HCT116 (cell line): ENCODE measurements at regions not wholly inside any gene's neighbourhood (a gene's known extent, or its start where the extent isn't known, plus 50 kb on each side); places are given as distances from the start of the nearest gene placed in this dataset.

Experiments
- ATAC-seq: fragments of 200-7000 bp; cut with Tn5 transposase; 2 replicates; pipeline ENCODE4 v1.9.1; 2020; ENCODE audit warnings: mild to moderate bottlenecking, moderate library complexity
- BruUV-seq: library from RNA; stranded (reverse); fragments of 400-500 nt; replicated peaks from 2 replicates; lab custom pipeline; 2021; lab: Mats Ljungman, UMichigan
- CTCF ChIA-PET: fragments of 300-600 bp; sonication (Branson Sonifier 250); formaldehyde crosslinking; loops from one replicate; lab custom pipeline; 2021; ENCODE audit warnings: antibody characterized with exemption; lab: Charles Lee
- POLR2A ChIA-PET: fragments of 300-600, 350-600 bp; sonication (Branson Sonifier 250); formaldehyde crosslinking; loops from one replicate; lab custom pipeline; 2021; ENCODE audit warnings: antibody characterized with exemption; lab: Charles Lee
- RAD21 ChIA-PET, 2 experiments: fragments of 300-600 bp; sonication (Branson Sonifier 250); formaldehyde crosslinking; loops; one replicate each; lab custom pipeline; 2023; ENCODE audit warnings: low total read pairs in 2 of 2; ENCODE audit not compliant: uncharacterized antibody in 2 of 2, unreplicated experiment in 2 of 2, low non-redundant PET in 1 of 2; lab: Charles Lee
- DNase-seq: peaks from one replicate; pipeline ENCODE4 v3.0.0-alpha.2; 2010; ENCODE audit warnings: low read depth, low spot score
- H2AFZ ChIP-seq: fragments of 200-600 bp; shearing (Covaris generic), sonication (generic); 2 replicates; pipeline ENCODE4 v1.6.1; 2017; ENCODE audit warnings: low read depth, mixed run types, mixed read lengths, antibody characterized with exemption, low read length; ENCODE audit not compliant: poor library complexity, severe bottlenecking
- H3K27ac ChIP-seq: 2 replicates; pipeline ENCODE4 v1.5.1; 2012; ENCODE audit warnings: low read depth, low read length
- H3K27me3 ChIP-seq: fragments of 200-600 bp; sonication (generic); 2 replicates; pipeline ENCODE4 v1.6.1; 2016; ENCODE audit warnings: mixed run types, low read length, mixed read lengths; ENCODE audit not compliant: insufficient read depth
- H3K36me3 ChIP-seq, 2 experiments: fragments of 200-500 bp in 1 of 2; fragments of 200-600 bp in 1 of 2; sonication (Bioruptor generic) in 1 of 2; sonication (generic) in 1 of 2; 2 replicates each; pipeline versions ENCODE4 v1.5.1 to v1.6.1; 2014 to 2016; ENCODE audit warnings: low read length in 2 of 2, inconsistent platforms in 1 of 2, mixed read lengths in 1 of 2, mixed run types in 1 of 2; ENCODE audit not compliant: insufficient read depth in 2 of 2, control insufficient read depth in 1 of 2
- H3K4me1 ChIP-seq, 2 experiments: fragments of 200-600 bp in 1 of 2; sonication (generic) in 1 of 2; 2 replicates each; pipeline versions ENCODE4 v1.5.1 to v1.6.1; 2012 to 2017; ENCODE audit warnings: low read length in 2 of 2, inconsistent platforms in 1 of 2, mild to moderate bottlenecking in 1 of 2, mixed read lengths in 1 of 2, mixed run types in 1 of 2, moderate library complexity in 1 of 2; ENCODE audit not compliant: insufficient read depth in 2 of 2, control insufficient read depth in 1 of 2
- H3K4me2 ChIP-seq: fragments of 200-600 bp; sonication (generic); 2 replicates; pipeline ENCODE4 v1.6.1; 2017; ENCODE audit warnings: mixed run types, low read length, mixed read lengths
- H3K4me3 ChIP-seq, 2 experiments: fragments of 200-600 bp in 1 of 2; sonication (generic) in 1 of 2; replicated peaks in 1 of 2; 2 replicates each; pipeline ENCODE4 v1.5.1; 2011 to 2016; ENCODE audit warnings: low read length in 2 of 2, control low read depth in 1 of 2, low read depth in 1 of 2, mild to moderate bottlenecking in 1 of 2, mixed read lengths in 1 of 2, mixed run types in 1 of 2
- H3K79me2 ChIP-seq: fragments of 200-600 bp; sonication (generic); 2 replicates; pipeline ENCODE4 v1.6.1; 2017; ENCODE audit warnings: mild to moderate bottlenecking, mixed run types, low read length, moderate library complexity, mixed read lengths; ENCODE audit not compliant: insufficient read depth
- H3K9ac ChIP-seq: fragments of 200-600 bp; sonication (generic); 2 replicates; pipeline ENCODE4 v1.6.1; 2016; ENCODE audit warnings: low read length, mixed read lengths
- H3K9me2 ChIP-seq: fragments of 200-600 bp; sonication (generic), shearing (Covaris generic); 2 replicates; pipeline ENCODE4 v1.6.1; 2017; ENCODE audit warnings: mixed run types, mild to moderate bottlenecking, moderate library complexity; ENCODE audit not compliant: insufficient read depth
- H3K9me3 ChIP-seq, 2 experiments: fragments of 200-500 bp in 1 of 2; fragments of 200-600 bp in 1 of 2; sonication (Bioruptor generic) in 1 of 2; sonication (generic) in 1 of 2; 2 replicates each; pipeline ENCODE4 v1.6.1; 2014 to 2017; ENCODE audit warnings: low read length in 2 of 2, mixed read lengths in 2 of 2, inconsistent platforms in 1 of 2, low read depth in 1 of 2, mild to moderate bottlenecking in 1 of 2, mixed run types in 1 of 2, moderate library complexity in 1 of 2; ENCODE audit not compliant: control insufficient read depth in 1 of 2, insufficient read depth in 1 of 2
- H4K20me1 ChIP-seq: fragments of 200-600 bp; sonication (generic), shearing (Covaris generic); 2 replicates; pipeline ENCODE4 v1.6.1; 2017; ENCODE audit warnings: mixed run types, mild to moderate bottlenecking, moderate library complexity; ENCODE audit not compliant: insufficient read depth
- ATF3 ChIP-seq: IDR thresholded peaks from 2 replicates; pipeline ENCODE4 v1.6.1; 2012
- EGR1 ChIP-seq: IDR thresholded peaks from 2 replicates; pipeline ENCODE4 v1.6.1; 2012; ENCODE audit warnings: low read depth
- ELF1 ChIP-seq: IDR thresholded peaks from 2 replicates; pipeline ENCODE4 v1.6.1; 2012; ENCODE audit warnings: low read depth, borderline replicate concordance
- EZH2 ChIP-seq: fragments of 200-600 bp; sonication (generic); IDR thresholded peaks from 2 replicates; pipeline ENCODE4 v1.6.1; 2017; ENCODE audit warnings: antibody characterized with exemption, mixed run types
- FOSL1 ChIP-seq: IDR thresholded peaks from 2 replicates; pipeline ENCODE4 v1.6.1; 2012; ENCODE audit warnings: low read depth
- JUND ChIP-seq: IDR thresholded peaks from 2 replicates; pipeline ENCODE4 v1.6.1; 2012
- POLR2A ChIP-seq: IDR thresholded peaks from 2 replicates; pipeline ENCODE4 v1.7.0; 2011; ENCODE audit warnings: borderline replicate concordance; ENCODE audit not compliant: insufficient read depth, insufficient read length; ENCODE audit errors: extremely low read depth
- POLR2AphosphoS5 ChIP-seq: IDR thresholded peaks from 2 replicates; pipeline ENCODE4 v1.6.1; 2011; ENCODE audit warnings: mild to moderate bottlenecking, low read depth, low read length, moderate library complexity
- YY1 ChIP-seq: IDR thresholded peaks from 2 replicates; pipeline ENCODE4 v1.6.1; 2011; ENCODE audit warnings: low read length, low read depth, moderate library complexity, mild to moderate bottlenecking; ENCODE audit not compliant: insufficient replicate concordance; ENCODE audit errors: extremely low read depth
- ZFX ChIP-seq: fragments of 450-650 bp; IDR thresholded peaks from 2 replicates; pipeline ENCODE4 v1.6.1; 2017
- ZNF274 ChIP-seq: fragments of 200-500 bp; sonication (Bioruptor generic); IDR thresholded peaks from 2 replicates; pipeline ENCODE4 v1.6.1; 2014; ENCODE audit warnings: mild to moderate bottlenecking, low read depth, low read length, inconsistent platforms
- intact Hi-C: fragments of 100-400 bp; cut with micrococcal nuclease; formaldehyde crosslinking; loops from 2 replicates; pipeline ENCODE4 v1.10.0; 2022
- TF ChIP-seq, protein P1 (sequence below): IDR thresholded peaks from 2 replicates; pipeline ENCODE4 v1.6.1; 2012
- TF ChIP-seq, protein P2 (sequence below): IDR thresholded peaks from 2 replicates; pipeline ENCODE4 v1.6.1; 2011; ENCODE audit warnings: mild to moderate bottlenecking, low read length, moderate library complexity; ENCODE audit not compliant: insufficient replicate concordance; ENCODE audit errors: extremely low read depth
- TF ChIP-seq, protein P3 (sequence below), 3 experiments: fragments of 200-600 bp in 1 of 3; sonication (generic) in 1 of 3; IDR thresholded peaks in 2 of 3; conservative IDR thresholded peaks in 1 of 3; 2 replicates each; pipeline ENCODE4 v1.5.1; 2012 to 2017; ENCODE audit warnings: low read depth in 2 of 3, low read length in 2 of 3, antibody characterized with exemption in 1 of 3, borderline replicate concordance in 1 of 3, control low read depth in 1 of 3, mild to moderate bottlenecking in 1 of 3, mixed read lengths in 1 of 3, mixed run types in 1 of 3, moderate library complexity in 1 of 3; ENCODE audit not compliant: insufficient read depth in 1 of 3
- TF ChIP-seq, protein P4 (sequence below): IDR thresholded peaks from 2 replicates; pipeline ENCODE4 v1.6.1; 2012; ENCODE audit warnings: low read depth

- no TSS peak for BruUV-seq
- H3K27me3 ChIP-seq: no peaks in the 10 kb centered on the region
- H3K4me3 ChIP-seq: no peak overlapping the region
- ATAC-seq (no peak), DNase-seq (no peak)
- H3K9me2 ChIP-seq: no peaks in the 10 kb centered on the region
- H3K9ac ChIP-seq: no peak overlapping the region
- peaks cover 4% of the 10 kb centered on the region; the same call in 1 of the 2 replicates for H3K79me2 ChIP-seq
- no peaks in the 10 kb centered on the region for H4K20me1 ChIP-seq
- POLR2A ChIA-PET: no interaction called here
- H3K4me1 ChIP-seq: no peaks in the 10 kb centered on the region
- no peak overlapping the region for H3K27ac ChIP-seq
- no peaks in the 10 kb centered on the region for H3K36me3 ChIP-seq
- no peaks in the 10 kb centered on the region for H3K9me3 ChIP-seq
- CTCF ChIA-PET: no interaction called here
- RAD21 ChIA-PET: no interaction called here
- no peak overlapping the region for H2AFZ ChIP-seq
- H3K4me2 ChIP-seq: no peak overlapping the region
- TF ChIP-seq POLR2A (no peak), FOSL1 (no peak), ELF1 (no peak), ZFX (no peak), POLR2AphosphoS5 (no peak), ATF3 (no peak), EZH2 (no peak), YY1 (no peak), EGR1 (no peak), ZNF274 (no peak), JUND (no peak)
- TF ChIP-seq, protein P1, sequence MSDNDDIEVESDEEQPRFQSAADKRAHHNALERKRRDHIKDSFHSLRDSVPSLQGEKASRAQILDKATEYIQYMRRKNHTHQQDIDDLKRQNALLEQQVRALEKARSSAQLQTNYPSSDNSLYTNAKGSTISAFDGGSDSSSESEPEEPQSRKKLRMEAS: no peak
- TF ChIP-seq, protein P2, sequence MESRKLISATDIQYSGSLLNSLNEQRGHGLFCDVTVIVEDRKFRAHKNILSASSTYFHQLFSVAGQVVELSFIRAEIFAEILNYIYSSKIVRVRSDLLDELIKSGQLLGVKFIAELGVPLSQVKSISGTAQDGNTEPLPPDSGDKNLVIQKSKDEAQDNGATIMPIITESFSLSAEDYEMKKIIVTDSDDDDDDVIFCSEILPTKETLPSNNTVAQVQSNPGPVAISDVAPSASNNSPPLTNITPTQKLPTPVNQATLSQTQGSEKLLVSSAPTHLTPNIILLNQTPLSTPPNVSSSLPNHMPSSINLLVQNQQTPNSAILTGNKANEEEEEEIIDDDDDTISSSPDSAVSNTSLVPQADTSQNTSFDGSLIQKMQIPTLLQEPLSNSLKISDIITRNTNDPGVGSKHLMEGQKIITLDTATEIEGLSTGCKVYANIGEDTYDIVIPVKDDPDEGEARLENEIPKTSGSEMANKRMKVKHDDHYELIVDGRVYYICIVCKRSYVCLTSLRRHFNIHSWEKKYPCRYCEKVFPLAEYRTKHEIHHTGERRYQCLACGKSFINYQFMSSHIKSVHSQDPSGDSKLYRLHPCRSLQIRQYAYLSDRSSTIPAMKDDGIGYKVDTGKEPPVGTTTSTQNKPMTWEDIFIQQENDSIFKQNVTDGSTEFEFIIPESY: no peak
- TF ChIP-seq, protein P3, sequence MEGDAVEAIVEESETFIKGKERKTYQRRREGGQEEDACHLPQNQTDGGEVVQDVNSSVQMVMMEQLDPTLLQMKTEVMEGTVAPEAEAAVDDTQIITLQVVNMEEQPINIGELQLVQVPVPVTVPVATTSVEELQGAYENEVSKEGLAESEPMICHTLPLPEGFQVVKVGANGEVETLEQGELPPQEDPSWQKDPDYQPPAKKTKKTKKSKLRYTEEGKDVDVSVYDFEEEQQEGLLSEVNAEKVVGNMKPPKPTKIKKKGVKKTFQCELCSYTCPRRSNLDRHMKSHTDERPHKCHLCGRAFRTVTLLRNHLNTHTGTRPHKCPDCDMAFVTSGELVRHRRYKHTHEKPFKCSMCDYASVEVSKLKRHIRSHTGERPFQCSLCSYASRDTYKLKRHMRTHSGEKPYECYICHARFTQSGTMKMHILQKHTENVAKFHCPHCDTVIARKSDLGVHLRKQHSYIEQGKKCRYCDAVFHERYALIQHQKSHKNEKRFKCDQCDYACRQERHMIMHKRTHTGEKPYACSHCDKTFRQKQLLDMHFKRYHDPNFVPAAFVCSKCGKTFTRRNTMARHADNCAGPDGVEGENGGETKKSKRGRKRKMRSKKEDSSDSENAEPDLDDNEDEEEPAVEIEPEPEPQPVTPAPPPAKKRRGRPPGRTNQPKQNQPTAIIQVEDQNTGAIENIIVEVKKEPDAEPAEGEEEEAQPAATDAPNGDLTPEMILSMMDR (IDR thresholded peaks at IDR 0.05 in 2 of 3, conservative IDR thresholded peaks at IDR 0.05 in 1 of 3; ENCODE audit: borderline replicate concordance in 1 of 3, insufficient read depth in 1 of 3, low read depth in 2 of 3, low read length in 2 of 3): no peak
- TF ChIP-seq, protein P4, sequence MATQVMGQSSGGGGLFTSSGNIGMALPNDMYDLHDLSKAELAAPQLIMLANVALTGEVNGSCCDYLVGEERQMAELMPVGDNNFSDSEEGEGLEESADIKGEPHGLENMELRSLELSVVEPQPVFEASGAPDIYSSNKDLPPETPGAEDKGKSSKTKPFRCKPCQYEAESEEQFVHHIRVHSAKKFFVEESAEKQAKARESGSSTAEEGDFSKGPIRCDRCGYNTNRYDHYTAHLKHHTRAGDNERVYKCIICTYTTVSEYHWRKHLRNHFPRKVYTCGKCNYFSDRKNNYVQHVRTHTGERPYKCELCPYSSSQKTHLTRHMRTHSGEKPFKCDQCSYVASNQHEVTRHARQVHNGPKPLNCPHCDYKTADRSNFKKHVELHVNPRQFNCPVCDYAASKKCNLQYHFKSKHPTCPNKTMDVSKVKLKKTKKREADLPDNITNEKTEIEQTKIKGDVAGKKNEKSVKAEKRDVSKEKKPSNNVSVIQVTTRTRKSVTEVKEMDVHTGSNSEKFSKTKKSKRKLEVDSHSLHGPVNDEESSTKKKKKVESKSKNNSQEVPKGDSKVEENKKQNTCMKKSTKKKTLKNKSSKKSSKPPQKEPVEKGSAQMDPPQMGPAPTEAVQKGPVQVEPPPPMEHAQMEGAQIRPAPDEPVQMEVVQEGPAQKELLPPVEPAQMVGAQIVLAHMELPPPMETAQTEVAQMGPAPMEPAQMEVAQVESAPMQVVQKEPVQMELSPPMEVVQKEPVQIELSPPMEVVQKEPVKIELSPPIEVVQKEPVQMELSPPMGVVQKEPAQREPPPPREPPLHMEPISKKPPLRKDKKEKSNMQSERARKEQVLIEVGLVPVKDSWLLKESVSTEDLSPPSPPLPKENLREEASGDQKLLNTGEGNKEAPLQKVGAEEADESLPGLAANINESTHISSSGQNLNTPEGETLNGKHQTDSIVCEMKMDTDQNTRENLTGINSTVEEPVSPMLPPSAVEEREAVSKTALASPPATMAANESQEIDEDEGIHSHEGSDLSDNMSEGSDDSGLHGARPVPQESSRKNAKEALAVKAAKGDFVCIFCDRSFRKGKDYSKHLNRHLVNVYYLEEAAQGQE: no peak
- intact Hi-C loops: no loop called here
These were observed 270.4 kb upstream of the DMRT1 start for GRCh38 chr9:571066-571465.
